GM23248 (cell line): ENCODE measurements at regions not wholly inside any gene's neighbourhood (a gene's known extent, or its start where the extent isn't known, plus 50 kb on each side); places are given as distances from the start of the nearest gene placed in this dataset.

Experiments
- DNase-seq: peaks from one replicate; pipeline ENCODE4 v3.0.0-alpha.2; 2015
- H2AFZ ChIP-seq: fragments of 200-600 bp; sonication (generic); 2 replicates; pipeline ENCODE4 v1.6.1; 2016; ENCODE audit warnings: antibody characterized with exemption
- H3F3A ChIP-seq: fragments of 200-600 bp; sonication (generic); 2 replicates; pipeline ENCODE4 v1.6.1; 2016; ENCODE audit warnings: mild to moderate bottlenecking, antibody characterized with exemption, mixed run types; ENCODE audit not compliant: insufficient read depth
- H3K27ac ChIP-seq: fragments of 200-600 bp; sonication (generic); 2 replicates; pipeline ENCODE4 v1.5.1; 2016; ENCODE audit warnings: mild to moderate bottlenecking
- H3K27me3 ChIP-seq: fragments of 200-600 bp; sonication (generic); replicated peaks from 2 replicates; pipeline ENCODE4 v1.6.1; 2016; ENCODE audit warnings: mild to moderate bottlenecking; ENCODE audit not compliant: insufficient read depth
- H3K36me3 ChIP-seq: fragments of 200-600 bp; sonication (generic); 2 replicates; pipeline ENCODE4 v1.6.1; 2016; ENCODE audit warnings: low read depth, mild to moderate bottlenecking
- H3K4me1 ChIP-seq: fragments of 200-600 bp; sonication (generic); 2 replicates; pipeline ENCODE4 v1.6.1; 2016; ENCODE audit warnings: mild to moderate bottlenecking; ENCODE audit not compliant: insufficient read depth
- H3K4me2 ChIP-seq: fragments of 200-600 bp; sonication (generic); one replicate; pipeline ENCODE4 v1.6.1; 2016; ENCODE audit warnings: mild to moderate bottlenecking; ENCODE audit not compliant: unreplicated experiment
- H3K4me3 ChIP-seq: fragments of 200-600 bp; sonication (generic); 2 replicates; pipeline ENCODE4 v1.5.1; 2016; ENCODE audit warnings: mild to moderate bottlenecking
- H3K79me2 ChIP-seq: fragments of 200-600 bp; sonication (generic); 2 replicates; pipeline ENCODE4 v1.6.1; 2016; ENCODE audit warnings: mild to moderate bottlenecking; ENCODE audit not compliant: insufficient read depth
- H3K9ac ChIP-seq: fragments of 200-600 bp; sonication (generic); 2 replicates; pipeline ENCODE4 v1.6.1; 2016; ENCODE audit warnings: mild to moderate bottlenecking
- H3K9me2 ChIP-seq: fragments of 200-600 bp; sonication (generic); 2 replicates; pipeline ENCODE4 v1.6.1; 2016; ENCODE audit warnings: mixed run types, mild to moderate bottlenecking, moderate library complexity; ENCODE audit not compliant: insufficient read depth
- H3K9me3 ChIP-seq: fragments of 200-600 bp; sonication (generic); one replicate; pipeline ENCODE4 v1.6.1; 2017; ENCODE audit warnings: low read depth
- H4K20me1 ChIP-seq: fragments of 200-600 bp; sonication (generic); 2 replicates; pipeline ENCODE4 v1.6.0; 2016; ENCODE audit not compliant: insufficient read depth
- EZH2 ChIP-seq: fragments of 200-600 bp; sonication (generic); IDR thresholded peaks from 2 replicates; pipeline ENCODE4 v1.6.1; 2018; ENCODE audit warnings: antibody characterized with exemption, mild to moderate bottlenecking; ENCODE audit not compliant: insufficient read depth, poor library complexity, severe bottlenecking
- EZH2phosphoT487 ChIP-seq: fragments of 200-600 bp; sonication (generic); IDR thresholded peaks from 2 replicates; pipeline ENCODE4 v1.6.1; 2018; ENCODE audit warnings: antibody characterized with exemption, moderate library complexity, mild to moderate bottlenecking, low read depth; ENCODE audit not compliant: insufficient read depth
- WGBS, 2 experiments: methylation state at CpG; one replicate each; pipeline ENCODE4 v1.1.6; 2015 to 2017; ENCODE audit warnings: low lambda C conversion rate in 2 of 2, low coverage in 1 of 2; ENCODE audit errors: missing lambda C conversion rate in 2 of 2; 5-methylcytosine and 5-hydroxymethylcytosine counted together
- in situ Hi-C: fragments of 300-500 bp; cut with MboI; formaldehyde crosslinking; loops from 2 replicates; pipeline ENCODE4 v1.15.0; 2020

DNA sequence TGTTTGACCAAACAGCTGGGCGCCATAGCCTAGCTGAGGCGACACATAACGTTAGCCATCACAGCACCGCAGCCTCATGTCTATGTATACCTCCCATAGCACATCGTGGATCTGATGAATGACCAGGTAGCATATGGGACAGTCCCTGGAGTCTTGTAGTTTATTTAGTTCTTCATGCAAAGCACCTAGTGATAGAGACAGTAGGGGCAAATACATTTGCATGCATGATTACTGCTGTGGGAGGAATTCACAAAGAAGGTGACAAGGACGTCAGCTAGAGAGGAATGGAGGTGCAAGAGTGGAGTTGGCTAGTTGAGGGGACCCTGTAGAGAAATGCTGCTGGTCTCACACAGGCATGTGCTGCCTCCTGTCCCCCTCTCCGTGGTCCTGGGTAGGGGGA lies 478.9 kb upstream of the HS6ST1 start:
- no peaks in the 10 kb centered on the region for H3K36me3 ChIP-seq
- H3K9ac ChIP-seq: no peak overlapping the region
- no peaks in the 10 kb centered on the region for H3K9me3 ChIP-seq
- no peak overlapping the region for H3K4me2 ChIP-seq
- H3K4me3 ChIP-seq: no peak overlapping the region
- no peaks in the 10 kb centered on the region for H3F3A ChIP-seq
- 42 to 48% methylated on average over 7 of the region's 7 CpGs for WGBS, 2 experiments
- no peak for DNase-seq
- no peak overlapping the region for H2AFZ ChIP-seq
- H3K9me2 ChIP-seq: no peaks in the 10 kb centered on the region
- H4K20me1 ChIP-seq: no peaks in the 10 kb centered on the region
- no peaks in the 10 kb centered on the region for H3K4me1 ChIP-seq
- H3K27ac ChIP-seq: no peak overlapping the region
- in situ Hi-C loops: no loop called here
- TF ChIP-seq EZH2phosphoT487 (no peak), EZH2 (no peak)
- no peaks in the 10 kb centered on the region for H3K79me2 ChIP-seq
- 0 out of 2 replicates have a peak, but pooled peaks cover 5% of the 10 kb centered on the region for H3K27me3 ChIP-seq

DNA sequence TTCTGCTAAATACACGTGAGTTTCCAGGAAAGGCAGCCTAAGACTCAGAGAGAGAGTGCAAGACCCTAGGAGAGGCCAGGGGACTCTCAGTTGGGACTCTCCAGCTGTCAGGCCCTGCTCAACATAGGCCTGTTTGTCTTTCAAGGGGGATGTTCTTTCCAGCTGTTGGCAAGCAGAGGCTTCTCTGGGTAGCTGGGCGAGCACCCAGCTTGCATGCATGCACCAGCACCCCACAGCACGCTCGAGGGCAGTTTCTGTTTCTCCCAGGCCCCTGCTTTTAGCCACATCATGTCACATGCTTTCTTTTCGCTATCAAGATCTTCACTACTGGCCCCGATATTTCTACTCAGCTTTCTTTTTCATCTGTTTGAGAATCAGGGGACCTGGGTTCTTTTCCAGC lies 479.3 kb upstream of the HS6ST1 start:
- H3K27ac ChIP-seq: no peak overlapping the region
- 31 to 36% methylated on average over 6 of the region's 6 CpGs for WGBS, 2 experiments
- no peaks in the 10 kb centered on the region for H3K36me3 ChIP-seq
- H3K4me2 ChIP-seq: no peak overlapping the region
- no peak overlapping the region for H3K9ac ChIP-seq
- no peak for TF ChIP-seq EZH2
- no peak for TF ChIP-seq EZH2phosphoT487
- H3K27me3 ChIP-seq: 0 out of 2 replicates have a peak, but pooled peaks cover 5% of the 10 kb centered on the region
- no peak overlapping the region for H3K4me3 ChIP-seq
- H2AFZ ChIP-seq: no peak overlapping the region
- no peaks in the 10 kb centered on the region for H3F3A ChIP-seq
- no peaks in the 10 kb centered on the region for H4K20me1 ChIP-seq
- in situ Hi-C loops: no loop called here
- no peak for DNase-seq
- no peaks in the 10 kb centered on the region for H3K9me3 ChIP-seq
- H3K79me2 ChIP-seq: no peaks in the 10 kb centered on the region
- no peaks in the 10 kb centered on the region for H3K9me2 ChIP-seq
- H3K4me1 ChIP-seq: no peaks in the 10 kb centered on the region

DNA sequence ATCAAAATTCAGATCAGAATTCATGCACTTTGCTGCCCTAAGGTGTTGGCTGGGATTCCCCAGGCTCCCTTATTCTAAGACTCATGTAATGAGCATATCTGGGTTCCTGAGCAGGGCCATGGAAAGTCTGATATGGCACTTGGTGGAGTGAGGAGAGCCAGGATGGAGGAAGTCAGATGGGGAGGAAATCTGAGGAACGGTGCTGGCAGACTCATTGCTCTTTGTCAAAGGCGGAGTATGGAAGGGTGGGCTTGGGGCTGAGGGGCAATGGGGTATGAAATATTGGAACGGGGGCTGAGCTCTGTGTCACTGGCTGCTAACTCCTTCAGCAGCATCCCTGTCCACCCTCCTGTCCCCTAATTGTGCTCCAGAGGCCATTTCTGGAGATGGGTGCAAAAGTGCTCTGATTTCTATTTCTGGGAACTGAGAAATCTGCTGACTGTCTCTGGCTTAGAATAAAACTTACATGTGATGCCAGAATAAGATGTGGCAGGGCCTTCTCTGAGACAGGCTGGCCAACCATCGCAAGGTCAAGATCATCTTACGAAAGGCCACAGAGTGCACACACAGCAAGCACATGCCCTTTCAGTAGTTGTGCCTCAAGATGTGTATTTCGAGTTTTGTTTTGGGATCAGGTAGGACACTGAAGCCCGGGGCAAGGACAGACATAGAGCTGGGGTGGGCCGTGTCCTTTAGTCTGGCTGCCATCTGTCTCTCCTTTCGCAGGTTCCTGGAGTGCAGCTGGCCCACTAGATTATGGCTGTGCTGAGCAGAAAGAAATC lies 480.0 kb upstream of the HS6ST1 start:
- Histone ChIP-seq H3K79me2 (no peaks in the 10 kb centered on the region), H3K9me3 (no peaks in the 10 kb centered on the region), H3K9ac (no peak overlapping the region), H3K27me3 (0 out of 2 replicates have a peak, but pooled peaks cover 5% of the 10 kb centered on the region), H2AFZ (no peak overlapping the region), H3K27ac (no peak overlapping the region), H3K4me3 (no peak overlapping the region), H3K4me1 (no peaks in the 10 kb centered on the region), H3K36me3 (no peaks in the 10 kb centered on the region), H3K4me2 (no peak overlapping the region), H4K20me1 (no peaks in the 10 kb centered on the region), H3K9me2 (no peaks in the 10 kb centered on the region), H3F3A (no peaks in the 10 kb centered on the region)
- no peak for TF ChIP-seq EZH2phosphoT487
- TF ChIP-seq EZH2: no peak
- WGBS, 2 experiments: 37 to 47% methylated on average over 9 of the region's 9 CpGs
- in situ Hi-C loops: no loop called here
- DNase-seq: no peak

DNA sequence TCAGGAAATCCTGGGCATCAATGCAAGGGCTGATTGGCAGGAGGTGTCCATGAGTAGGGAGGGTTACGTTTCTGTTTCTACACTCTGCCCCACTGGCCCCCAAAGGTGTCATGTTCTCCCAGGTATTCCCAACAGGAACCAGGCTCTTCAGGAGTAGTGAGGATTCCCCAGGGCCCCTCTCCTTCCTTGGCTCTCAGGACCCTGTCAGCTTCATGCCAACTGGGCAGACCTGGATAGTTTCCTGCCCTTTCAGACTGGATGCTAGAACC lies 480.6 kb upstream of the HS6ST1 start:
- no peaks in the 10 kb centered on the region for H3F3A ChIP-seq
- no peaks in the 10 kb centered on the region for H3K79me2 ChIP-seq
- no peaks in the 10 kb centered on the region for H3K9me2 ChIP-seq
- no peaks in the 10 kb centered on the region for H3K4me1 ChIP-seq
- TF ChIP-seq EZH2 (no peak), EZH2phosphoT487 (no peak)
- 0 out of 2 replicates have a peak, but pooled peaks cover 5% of the 10 kb centered on the region for H3K27me3 ChIP-seq
- H3K9ac ChIP-seq: no peak overlapping the region
- H3K4me3 ChIP-seq: no peak overlapping the region
- no peaks in the 10 kb centered on the region for H3K9me3 ChIP-seq
- no peak overlapping the region for H3K27ac ChIP-seq
- H2AFZ ChIP-seq: no peak overlapping the region
- H3K36me3 ChIP-seq: no peaks in the 10 kb centered on the region
- H3K4me2 ChIP-seq: no peak overlapping the region
- in situ Hi-C loops: no loop called here
- WGBS, 2 experiments: 15 to 50% methylated on average over 1 of the region's 1 CpG
- DNase-seq: no peak
- H4K20me1 ChIP-seq: no peaks in the 10 kb centered on the region

DNA sequence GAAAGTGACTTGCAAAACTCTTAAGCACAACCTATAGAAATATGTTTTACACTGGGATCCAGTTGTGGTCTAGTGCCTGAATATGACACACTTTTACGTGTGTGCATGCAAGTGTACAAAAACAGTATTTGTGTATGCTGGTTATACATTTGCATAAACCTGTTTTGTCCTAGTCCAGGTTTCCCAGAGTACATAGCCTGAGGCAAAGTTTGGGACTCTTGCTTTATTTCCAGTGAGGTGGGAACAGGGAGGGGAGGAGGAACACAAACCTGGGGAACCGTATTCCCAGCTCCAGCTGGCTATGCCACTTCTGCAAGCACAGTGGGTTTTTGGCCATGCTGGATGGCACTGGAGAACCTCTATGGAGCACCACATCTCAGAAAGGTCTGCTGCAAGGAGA lies 481.1 kb upstream of the HS6ST1 start:
- DNase-seq: no peak
- TF ChIP-seq EZH2 (no peak), EZH2phosphoT487 (no peak)
- in situ Hi-C loops: no loop called here
- H3K4me3 ChIP-seq: no peak overlapping the region
- no peak overlapping the region for H3K9ac ChIP-seq
- H3F3A ChIP-seq: no peaks in the 10 kb centered on the region
- H3K9me2 ChIP-seq: no peaks in the 10 kb centered on the region
- no peaks in the 10 kb centered on the region for H4K20me1 ChIP-seq
- no peak overlapping the region for H2AFZ ChIP-seq
- H3K4me1 ChIP-seq: no peaks in the 10 kb centered on the region
- no peaks in the 10 kb centered on the region for H3K36me3 ChIP-seq
- WGBS, 2 experiments: 27 to 58% methylated on average over 2 of the region's 2 CpGs
- H3K9me3 ChIP-seq: no peaks in the 10 kb centered on the region
- H3K27ac ChIP-seq: no peak overlapping the region
- 0 out of 2 replicates have a peak, but pooled peaks cover 5% of the 10 kb centered on the region for H3K27me3 ChIP-seq
- H3K79me2 ChIP-seq: no peaks in the 10 kb centered on the region
- no peak overlapping the region for H3K4me2 ChIP-seq
